Small intestine (tissue), 7 donors: ENCODE measurements at regions not wholly inside any gene's neighbourhood (a gene's known extent, or its start where the extent isn't known, plus 50 kb on each side); places are given as distances from the start of the nearest gene placed in this dataset.
"Not testable (repeated sequence)": the region's sequence is repeated elsewhere in the genome, so short reads cannot be mapped to it uniquely, and the experiment has no call there.

Experiments used
- DNase-seq, 2 donors: peaks; one replicate each; pipeline versions ENCODE4 v3.0.0 to v3.0.0-alpha.2; 2013
- FAIRE-seq: peaks from 2 replicates; lab custom pipeline; 2012; peaks lifted over from hg19 to GRCh38; lab: Jason Lieb, UNC
- H3K27ac ChIP-seq, 3 donors: one replicate each; pipeline ENCODE4 v1.5.1; 2013; ENCODE audit warnings: low read length in 2 of 3, mild to moderate bottlenecking in 2 of 3, control low read depth in 1 of 3, inconsistent platforms in 1 of 3, low read depth in 1 of 3, moderate library complexity in 1 of 3
- H3K27me3 ChIP-seq, 3 donors: one replicate each; pipeline ENCODE4 v1.6.1; 2013; ENCODE audit warnings: low read length in 3 of 3, inconsistent platforms in 1 of 3; ENCODE audit not compliant: control insufficient read depth in 3 of 3, insufficient read depth in 3 of 3
- H3K36me3 ChIP-seq, 3 donors: one replicate each; pipeline ENCODE4 v1.6.1; 2013; ENCODE audit warnings: low read length in 3 of 3, inconsistent platforms in 1 of 3, low read depth in 1 of 3, mild to moderate bottlenecking in 1 of 3, moderate library complexity in 1 of 3; ENCODE audit not compliant: control insufficient read depth in 3 of 3, insufficient read depth in 2 of 3
- H3K4me1 ChIP-seq, 3 donors: one replicate each; pipeline ENCODE4 v1.6.1; 2013; ENCODE audit warnings: low read length in 2 of 3, inconsistent platforms in 1 of 3, low read depth in 1 of 3, mild to moderate bottlenecking in 1 of 3, moderate library complexity in 1 of 3; ENCODE audit not compliant: control insufficient read depth in 3 of 3, insufficient read depth in 2 of 3
- H3K4me3 ChIP-seq, 3 donors: one replicate each; pipeline ENCODE4 v1.5.1; 2013; ENCODE audit warnings: low read length in 3 of 3, control low read depth in 1 of 3, inconsistent platforms in 1 of 3, low read depth in 1 of 3, mild to moderate bottlenecking in 1 of 3, moderate library complexity in 1 of 3
- H3K9me3 ChIP-seq, 2 donors: one replicate each; pipeline ENCODE4 v1.6.1; 2013; ENCODE audit warnings: low read depth in 1 of 2, low read length in 1 of 2; ENCODE audit not compliant: control insufficient read depth in 2 of 2, insufficient read depth in 1 of 2
- WGBS, 3 donors: extraction: QIAGEN DNeasy Blood & Tissue Kit; methylation state at CpG; one replicate each; pipeline ENCODE4 v1.1.7; 2013; 5-methylcytosine and 5-hydroxymethylcytosine counted together
- donor health status: healthy with polysubstance abuse.
- donor health status: control.
- donor health status: control.
- donor health status: Bipolar disorder and iron deficiency.
- donor health status: healthy.

GRCh38 chr11:39745401-39745800 lies 1714.1 kb downstream of the LRRC4C start:
- Histone ChIP-seq H3K4me1 (no peaks in the 10 kb centered on the region), H3K36me3 (no peaks in the 10 kb centered on the region), H3K27ac (no peak overlapping the region), H3K4me3 (no peak overlapping the region), H3K9me3 (peaks cover 0 to 4% of the 10 kb centered on the region in 2 donors), H3K27me3 (no peaks in the 10 kb centered on the region)
- WGBS, 3 donors = 51 to 79% (median 64%) methylated on average over 6 of the region's 6 CpGs
- DNase-seq (peak in 1 of 2 donors; percentile 72), FAIRE-seq (no peak)

GRCh38 chr11:39741066-39741465 lies 1718.4 kb downstream of the LRRC4C start:
- H3K4me3 ChIP-seq = no peak overlapping the region
- FAIRE-seq = no peak
- peaks cover 0 to 4% of the 10 kb centered on the region in 2 donors for H3K9me3 ChIP-seq
- peak in 1 of 2 donors; percentile 41 for DNase-seq
- H3K36me3 ChIP-seq = no peaks in the 10 kb centered on the region
- 80 to 90% (median 87%) methylated on average over 2 of the region's 2 CpGs for WGBS, 3 donors
- H3K4me1 ChIP-seq = no peaks in the 10 kb centered on the region
- no peak overlapping the region for H3K27ac ChIP-seq
- H3K27me3 ChIP-seq = no peaks in the 10 kb centered on the region

- H3K9me3 ChIP-seq, H3K4me3 ChIP-seq, H3K36me3 ChIP-seq, DNase-seq, H3K27ac ChIP-seq, FAIRE-seq, H3K27me3 ChIP-seq, H3K4me1 ChIP-seq: not testable (repeated sequence)
- 65 to 85% (median 78%) methylated on average over 7 of the region's 7 CpGs for WGBS, 3 donors
Observed at GRCh38 chr11:39736351-39736750, 1723.1 kb downstream of the LRRC4C start.

GRCh38 chr11:39732001-39732400 lies 1727.5 kb downstream of the LRRC4C start:
- no peak overlapping the region for H3K27ac ChIP-seq
- H3K4me1 ChIP-seq = no peaks in the 10 kb centered on the region
- DNase-seq (peak in 1 of 2 donors; percentile 8), FAIRE-seq (no peak)
- H3K27me3 ChIP-seq = no peaks in the 10 kb centered on the region
- no peaks in the 10 kb centered on the region for H3K9me3 ChIP-seq
- no peaks in the 10 kb centered on the region for H3K36me3 ChIP-seq
- no peak overlapping the region for H3K4me3 ChIP-seq

- no peak overlapping the region for H3K4me3 ChIP-seq
- 55 to 72% (median 63%) methylated on average over 3 of the region's 3 CpGs for WGBS, 3 donors
- no peaks in the 10 kb centered on the region for H3K36me3 ChIP-seq
- no peak for DNase-seq
- H3K27ac ChIP-seq = no peak overlapping the region
- H3K27me3 ChIP-seq = no peaks in the 10 kb centered on the region
- H3K4me1 ChIP-seq = no peaks in the 10 kb centered on the region
- H3K9me3 ChIP-seq = no peaks in the 10 kb centered on the region
- no peak for FAIRE-seq
Observed at GRCh38 chr11:39725081-39725480, 1734.4 kb downstream of the LRRC4C start.

GRCh38 chr11:39724404-39724803 lies 1735.0 kb downstream of the LRRC4C start:
- no peaks in the 10 kb centered on the region for H3K9me3 ChIP-seq
- no peak for FAIRE-seq

GRCh38 chr11:39712581-39712980 lies 1746.9 kb downstream of the LRRC4C start:
- Histone ChIP-seq H3K4me3 (no peak overlapping the region), H3K4me1 (no peaks in the 10 kb centered on the region), H3K9me3 (no peaks in the 10 kb centered on the region), H3K27ac (no peak overlapping the region), H3K27me3 (no peaks in the 10 kb centered on the region), H3K36me3 (no peaks in the 10 kb centered on the region)
- DNase-seq (no peak), FAIRE-seq (no peak)
- 74 to 79% (median 78%) methylated on average over 2 of the region's 2 CpGs for WGBS, 3 donors

More at GRCh38 chr11:39724404-39724803, 1735.0 kb downstream of the LRRC4C start:
- Histone ChIP-seq H3K4me3 (no peak overlapping the region), H3K27me3 (no peaks in the 10 kb centered on the region), H3K4me1 (no peaks in the 10 kb centered on the region), H3K36me3 (no peaks in the 10 kb centered on the region), H3K27ac (no peak overlapping the region)
- 15 to 55% (median 27%) methylated on average over 4 of the region's 4 CpGs for WGBS, 3 donors
- DNase-seq = no peak

GRCh38 chr11:39690856-39691255 lies 1768.6 kb downstream of the LRRC4C start:
- Histone ChIP-seq H3K27me3 (no peaks in the 10 kb centered on the region), H3K4me1 (no peaks in the 10 kb centered on the region), H3K27ac (no peak overlapping the region), H3K36me3 (no peaks in the 10 kb centered on the region), H3K4me3 (no peak overlapping the region), H3K9me3 (no peaks in the 10 kb centered on the region)
- FAIRE-seq (no peak), DNase-seq (no peak)
- WGBS, 3 donors = 46 to 53% (median 52%) methylated on average over 1 of the region's 1 CpG

- FAIRE-seq = no peak
- DNase-seq = no peak
- no peaks in the 10 kb centered on the region for H3K36me3 ChIP-seq
- H3K9me3 ChIP-seq = peaks cover 2 to 11% of the 10 kb centered on the region in 2 donors
- no peaks in the 10 kb centered on the region for H3K27me3 ChIP-seq
- no peak overlapping the region for H3K4me3 ChIP-seq
- H3K4me1 ChIP-seq = no peaks in the 10 kb centered on the region
- WGBS, 3 donors = 81 to 90% (median 87%) methylated on average over 4 of the region's 4 CpGs
- H3K27ac ChIP-seq = no peak overlapping the region
Observed at GRCh38 chr11:39683951-39684554, 1775.4 kb downstream of the LRRC4C start.
